Peyer's patch (tissue), 4 donors: ENCODE measurements at regions not wholly inside any gene's neighbourhood (a gene's known extent, or its start where the extent isn't known, plus 50 kb on each side); places are given as distances from the start of the nearest gene placed in this dataset.

ENCODE experiments used
- DNase-seq, 3 donors: peaks; one replicate each; pipeline ENCODE4 v3.0.0-alpha.2; 2017 to 2019
- H3K27ac ChIP-seq, 4 donors: fragments of 200-600 bp; sonication (generic); one replicate each; pipeline ENCODE4 v1.5.1; 2016 to 2019
- H3K27me3 ChIP-seq, 2 donors: fragments of 200-600 bp; sonication (generic); one replicate each; pipeline ENCODE4 v1.5.1; 2019
- H3K36me3 ChIP-seq, 3 donors: fragments of 200-600 bp; sonication (generic); one replicate each; pipeline ENCODE4 v1.5.1; 2016 to 2019
- H3K4me1 ChIP-seq, 4 donors: fragments of 200-600 bp; sonication (generic); one replicate each; pipeline ENCODE4 v1.5.1; 2016 to 2019
- H3K4me3 ChIP-seq, 4 donors: fragments of 200-600 bp; sonication (generic); 1 replicate in 3 of 4; 2 replicates in 1 of 4; pipeline ENCODE4 v1.5.1; 2016 to 2019; ENCODE audit warnings: mild to moderate bottlenecking in 1 of 4
- H3K9me3 ChIP-seq, 4 donors: fragments of 200-600 bp; sonication (generic); one replicate each; pipeline ENCODE4 v1.5.1; 2016 to 2019; ENCODE audit warnings: mild to moderate bottlenecking in 1 of 4
- CTCF ChIP-seq, 6 experiments: fragments of 450-650 bp in 4 of 6; fragments of 200-600 bp in 2 of 6; sonication (generic) in 1 of 6; IDR thresholded peaks; one replicate each; pipeline ENCODE4 v1.5.1; 2017 to 2019; ENCODE audit warnings: antibody characterized with exemption in 6 of 6, mild to moderate bottlenecking in 3 of 6, moderate library complexity in 1 of 6
- POLR2A ChIP-seq, 2 donors: fragments of 450-650 bp; IDR thresholded peaks; one replicate each; pipeline ENCODE4 v1.5.1; 2017; ENCODE audit warnings: antibody characterized with exemption in 2 of 2, mild to moderate bottlenecking in 2 of 2, moderate library complexity in 2 of 2

- Histone ChIP-seq H3K9me3 (no peaks in the 10 kb centered on the region), H3K27ac (no peak overlapping the region), H3K27me3 (no peaks in the 10 kb centered on the region), H3K4me1 (no peaks in the 10 kb centered on the region), H3K4me3 (no peak overlapping the region), H3K36me3 (no peaks in the 10 kb centered on the region)
- DNase-seq: no peak
- TF ChIP-seq POLR2A (IDR thresholded peaks at IDR 0.05) (no peak), CTCF (IDR thresholded peaks at IDR 0.05) (no peak)
Measured at GRCh38 chr6:21922086-21922485, 328.5 kb downstream of the SOX4 start.

GRCh38 chr6:21924002-21924401 lies 330.5 kb downstream of the SOX4 start:
- Histone ChIP-seq H3K27ac (no peak overlapping the region), H3K4me1 (no peaks in the 10 kb centered on the region), H3K4me3 (no peak overlapping the region), H3K36me3 (no peaks in the 10 kb centered on the region), H3K9me3 (no peaks in the 10 kb centered on the region), H3K27me3 (no peaks in the 10 kb centered on the region)
- TF ChIP-seq CTCF (IDR thresholded peaks at IDR 0.05) (no peak), POLR2A (IDR thresholded peaks at IDR 0.05) (no peak)
- no peak for DNase-seq

GRCh38 chr6:21928827-21929226 lies 335.3 kb downstream of the SOX4 start:
- no peaks in the 10 kb centered on the region for H3K4me1 ChIP-seq
- H3K4me3 ChIP-seq: no peak overlapping the region
- no peaks in the 10 kb centered on the region for H3K27me3 ChIP-seq
- no peaks in the 10 kb centered on the region for H3K36me3 ChIP-seq
- H3K27ac ChIP-seq: no peak overlapping the region
- no peak for TF ChIP-seq POLR2A (IDR thresholded peaks at IDR 0.05)
- no peak for TF ChIP-seq CTCF (IDR thresholded peaks at IDR 0.05)
- no peak for DNase-seq
- no peaks in the 10 kb centered on the region for H3K9me3 ChIP-seq

GRCh38 chr6:21931641-21932335 lies 338.2 kb downstream of the SOX4 start:
- Histone ChIP-seq H3K9me3 (no peaks in the 10 kb centered on the region), H3K36me3 (no peaks in the 10 kb centered on the region), H3K4me1 (no peaks in the 10 kb centered on the region), H3K4me3 (no peak overlapping the region), H3K27me3 (no peaks in the 10 kb centered on the region), H3K27ac (no peak overlapping the region)
- no peak for DNase-seq
- TF ChIP-seq POLR2A (IDR thresholded peaks at IDR 0.05) (no peak), CTCF (IDR thresholded peaks at IDR 0.05) (no peak)

- Histone ChIP-seq H3K27me3 (no peaks in the 10 kb centered on the region), H3K4me3 (no peak overlapping the region), H3K9me3 (no peaks in the 10 kb centered on the region), H3K27ac (no peak overlapping the region), H3K4me1 (no peaks in the 10 kb centered on the region), H3K36me3 (no peaks in the 10 kb centered on the region)
- DNase-seq: no peak
- TF ChIP-seq POLR2A (IDR thresholded peaks at IDR 0.05) (no peak), CTCF (IDR thresholded peaks at IDR 0.05) (no peak)
Measured at GRCh38 chr6:21933351-21933750, 339.8 kb downstream of the SOX4 start.

- no peaks in the 10 kb centered on the region for H3K9me3 ChIP-seq
- H3K27ac ChIP-seq: no peak overlapping the region
- no peaks in the 10 kb centered on the region for H3K4me1 ChIP-seq
- H3K27me3 ChIP-seq: no peaks in the 10 kb centered on the region
- TF ChIP-seq CTCF (IDR thresholded peaks at IDR 0.05) (no peak), POLR2A (IDR thresholded peaks at IDR 0.05) (no peak)
- no peak for DNase-seq
- H3K4me3 ChIP-seq: no peak overlapping the region
- no peaks in the 10 kb centered on the region for H3K36me3 ChIP-seq
Measured at GRCh38 chr6:21935142-21935541, 341.6 kb downstream of the SOX4 start.
